NK-92 (cell line): ENCODE measurements at regions not wholly inside any gene's neighbourhood (a gene's known extent, or its start where the extent isn't known, plus 50 kb on each side); places are given as distances from the start of the nearest gene placed in this dataset.
"Not testable (repeated sequence)": the region's sequence is repeated elsewhere in the genome, so short reads cannot be mapped to it uniquely, and the experiment has no call there.

Source experiments
- DNase-seq: peaks from one replicate; lab custom pipeline; 2025; ENCODE audit not compliant: unreplicated experiment; lab: John Stamatoyannopoulos, UW

- no peak for DNase-seq
Observed at GRCh38 chr22:48498526-48499331, 1328.9 kb downstream of the BRD1 start.

- not testable (repeated sequence) for DNase-seq
Observed at GRCh38 chr22:48497743-48498520, 1329.7 kb downstream of the BRD1 start.

GRCh38 chr22:48496987-48497650 is 1330.6 kb downstream of the BRD1 start:
- no peak for DNase-seq

- no peak for DNase-seq
Observed at GRCh38 chr22:48496226-48496845, 1331.3 kb downstream of the BRD1 start.

- DNase-seq = no peak
Observed at GRCh38 chr22:48495751-48496080, 1332.0 kb downstream of the BRD1 start.

GRCh38 chr22:48494968-48495750 is 1332.5 kb downstream of the BRD1 start:
- DNase-seq = no peak

GRCh38 chr22:48494256-48494967 is 1333.3 kb downstream of the BRD1 start:
- no peak for DNase-seq

- no peak for DNase-seq
Observed at GRCh38 chr22:48493733-48494132, 1333.9 kb downstream of the BRD1 start.

- DNase-seq = no peak
Observed at GRCh38 chr22:48492366-48493320, 1335.0 kb downstream of the BRD1 start.

- no peak for DNase-seq
Observed at GRCh38 chr22:48491451-48491941, 1336.2 kb downstream of the BRD1 start.

GRCh38 chr22:48490500-48491411 is 1336.9 kb downstream of the BRD1 start:
- DNase-seq = no peak

GRCh38 chr22:48489551-48490499 is 1337.8 kb downstream of the BRD1 start:
- no peak for DNase-seq

- DNase-seq = no peak
Observed at GRCh38 chr22:48488611-48489511, 1338.8 kb downstream of the BRD1 start.

GRCh38 chr22:48488149-48488551 is 1339.5 kb downstream of the BRD1 start:
- DNase-seq = no peak

GRCh38 chr22:48486558-48486957 is 1341.1 kb downstream of the BRD1 start:
- no peak for DNase-seq

GRCh38 chr22:48486134-48486532 is 1341.5 kb downstream of the BRD1 start:
- DNase-seq = no peak
